Testis (tissue), 2 donors: ENCODE measurements at regions not wholly inside any gene's neighbourhood (a gene's known extent, or its start where the extent isn't known, plus 50 kb on each side); places are given as distances from the start of the nearest gene placed in this dataset.

Experiments
- DNase-seq: peaks from one replicate; pipeline ENCODE4 v3.0.0-alpha.2; 2019
- H3K27ac ChIP-seq, 2 donors: fragments of 200-600 bp; sonication (generic); one replicate each; pipeline ENCODE4 v1.5.1; 2019
- H3K27me3 ChIP-seq: fragments of 200-600 bp; sonication (generic); one replicate; pipeline ENCODE4 v1.5.1; 2019
- H3K36me3 ChIP-seq: fragments of 200-600 bp; sonication (generic); one replicate; pipeline ENCODE4 v1.5.1; 2017; ENCODE audit warnings: low read depth; ENCODE audit errors: missing control alignments
- H3K4me1 ChIP-seq: fragments of 200-600 bp; sonication (generic); one replicate; pipeline ENCODE4 v1.5.1; 2019
- H3K4me3 ChIP-seq, 2 donors: fragments of 200-600 bp; sonication (generic); one replicate each; pipeline ENCODE4 v1.5.1; 2017 to 2019
- H3K9me3 ChIP-seq: fragments of 200-600 bp; sonication (generic); one replicate; pipeline ENCODE4 v1.5.1; 2017
- CTCF ChIP-seq, 3 experiments: fragments of 450-650 bp in 2 of 3; fragments of 200-600 bp in 1 of 3; sonication (generic) in 1 of 3; IDR thresholded peaks; one replicate each; pipeline ENCODE4 v1.5.1; 2016 to 2019; ENCODE audit warnings: antibody characterized with exemption in 3 of 3, mild to moderate bottlenecking in 2 of 3, moderate library complexity in 1 of 3
- POLR2A ChIP-seq: fragments of 450-650 bp; IDR thresholded peaks from one replicate; pipeline ENCODE4 v1.6.1; 2017; ENCODE audit warnings: antibody characterized with exemption, mild to moderate bottlenecking, moderate library complexity
- WGBS, 2 donors: methylation state at CpG; one replicate each; pipeline ENCODE4 v1.1.5; 2018; 5-methylcytosine and 5-hydroxymethylcytosine counted together
- intact Hi-C: fragments of 100-400 bp; cut with DNase I; formaldehyde crosslinking; loops from one replicate; pipeline ENCODE4 v1.15.1; 2023; ENCODE audit warnings: low total_unique reads

DNA sequence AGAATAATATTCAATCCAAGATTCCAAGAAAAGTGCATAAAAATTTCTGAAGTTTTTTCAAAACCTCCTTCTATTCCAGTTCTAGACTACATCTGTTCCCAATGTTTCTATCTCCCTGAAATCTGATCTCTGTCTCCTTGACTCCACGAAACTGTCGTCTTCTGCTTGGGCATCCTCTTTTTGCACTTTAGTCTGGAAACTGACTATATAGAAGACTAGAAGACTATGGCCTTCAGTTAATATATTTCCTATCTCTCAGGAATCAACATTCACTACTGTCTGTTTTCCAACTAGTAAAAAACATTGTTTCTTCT lies 745.4 kb upstream of the ADGRB3 start:
- DNase-seq: no peak
- Histone ChIP-seq H3K27me3 (no peaks in the 10 kb centered on the region), H3K9me3 (no peaks in the 10 kb centered on the region), H3K4me1 (no peaks in the 10 kb centered on the region), H3K27ac (no peak overlapping the region), H3K36me3 (no peaks in the 10 kb centered on the region), H3K4me3 (no peak overlapping the region)
- intact Hi-C loops: no loop called here
- TF ChIP-seq POLR2A (no peak), CTCF (IDR thresholded peaks at IDR 0.05) (no peak)
- WGBS, 2 donors: 34 to 42% methylated on average over 2 of the region's 2 CpGs

- WGBS, 2 donors: 63 to 64% methylated on average over 21 of the region's 21 CpGs
- no peaks in the 10 kb centered on the region for H3K9me3 ChIP-seq
- H3K27ac ChIP-seq: no peak overlapping the region
- no peak for TF ChIP-seq POLR2A
- no peak for TF ChIP-seq CTCF (IDR thresholded peaks at IDR 0.05)
- DNase-seq: no peak
- intact Hi-C loops: no loop called here
- no peaks in the 10 kb centered on the region for H3K27me3 ChIP-seq
- H3K36me3 ChIP-seq: no peaks in the 10 kb centered on the region
- H3K4me3 ChIP-seq: peak overlapping the region in 1 of 2 donors; percentile 49
- no peaks in the 10 kb centered on the region for H3K4me1 ChIP-seq
These were observed 746.0 kb upstream of the ADGRB3 start for GRCh38 chr6:67888886-67889681.

GRCh38 chr6:67888546-67888885 lies 746.6 kb upstream of the ADGRB3 start:
- no peaks in the 10 kb centered on the region for H3K27me3 ChIP-seq
- DNase-seq: no peak
- no peaks in the 10 kb centered on the region for H3K9me3 ChIP-seq
- 39 to 67% methylated on average over 9 of the region's 9 CpGs for WGBS, 2 donors
- H3K27ac ChIP-seq: no peak overlapping the region
- H3K4me1 ChIP-seq: no peaks in the 10 kb centered on the region
- intact Hi-C loops: no loop called here
- TF ChIP-seq POLR2A: no peak
- no peak for TF ChIP-seq CTCF (IDR thresholded peaks at IDR 0.05)
- H3K36me3 ChIP-seq: no peaks in the 10 kb centered on the region
- peak overlapping the region in 1 of 2 donors; percentile 49 for H3K4me3 ChIP-seq

DNA sequence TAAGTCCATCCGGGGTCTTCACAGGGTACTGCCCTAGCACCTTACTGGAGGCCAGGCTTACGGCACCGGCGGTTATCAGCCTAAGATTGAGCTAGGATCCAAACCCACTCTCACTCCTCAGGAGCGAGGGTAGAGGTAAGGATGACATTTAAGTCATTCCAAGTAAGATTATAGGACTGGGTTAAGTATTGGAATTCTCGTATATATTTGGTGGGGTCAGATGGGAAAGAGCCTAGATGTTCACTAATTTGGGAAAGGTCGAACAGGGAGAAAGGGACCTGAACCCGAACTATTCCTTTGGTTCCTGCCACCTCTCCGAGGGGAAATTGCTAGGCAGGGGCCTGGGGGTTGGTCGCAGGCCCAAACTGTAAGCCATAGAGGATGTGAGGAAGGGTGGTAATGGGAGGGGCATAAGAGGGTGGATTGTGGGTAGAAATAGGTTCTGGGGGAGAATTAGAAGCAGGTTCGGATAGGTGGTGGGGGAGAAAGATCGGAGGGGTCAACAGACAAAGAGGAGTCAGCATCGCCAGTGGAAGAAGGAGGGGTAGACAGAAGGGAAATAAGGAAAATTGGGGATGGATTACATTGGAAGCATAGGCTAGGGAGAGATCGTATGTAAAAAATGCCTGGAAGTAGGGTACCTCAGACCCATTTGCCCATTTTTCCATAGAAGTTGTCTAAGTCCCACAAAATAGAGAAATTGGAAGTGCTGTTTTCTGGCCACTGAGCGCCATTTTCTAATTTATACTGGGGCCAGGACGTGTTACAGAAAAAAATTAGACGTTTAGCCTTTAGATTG lies 747.1 kb upstream of the ADGRB3 start:
- WGBS, 2 donors: 57 to 76% methylated on average over 17 of the region's 17 CpGs
- intact Hi-C loops: no loop called here
- H3K36me3 ChIP-seq: no peaks in the 10 kb centered on the region
- no peak for TF ChIP-seq CTCF (IDR thresholded peaks at IDR 0.05)
- no peak for TF ChIP-seq POLR2A
- no peaks in the 10 kb centered on the region for H3K9me3 ChIP-seq
- peak; percentile 21 for DNase-seq
- H3K27me3 ChIP-seq: no peaks in the 10 kb centered on the region
- H3K4me3 ChIP-seq: peak overlapping the region in 1 of 2 donors; percentile 49
- H3K4me1 ChIP-seq: no peaks in the 10 kb centered on the region
- no peak overlapping the region for H3K27ac ChIP-seq
